ENCODE measurements at regions not wholly inside any gene's neighbourhood (a gene's known extent, or its start where the extent isn't known, plus 50 kb on each side); places are given as distances from the start of the nearest gene placed in this dataset.
"Not testable (repeated sequence)": the region's sequence is repeated elsewhere in the genome, so short reads cannot be mapped to it uniquely, and the experiment has no call there.

DNA sequence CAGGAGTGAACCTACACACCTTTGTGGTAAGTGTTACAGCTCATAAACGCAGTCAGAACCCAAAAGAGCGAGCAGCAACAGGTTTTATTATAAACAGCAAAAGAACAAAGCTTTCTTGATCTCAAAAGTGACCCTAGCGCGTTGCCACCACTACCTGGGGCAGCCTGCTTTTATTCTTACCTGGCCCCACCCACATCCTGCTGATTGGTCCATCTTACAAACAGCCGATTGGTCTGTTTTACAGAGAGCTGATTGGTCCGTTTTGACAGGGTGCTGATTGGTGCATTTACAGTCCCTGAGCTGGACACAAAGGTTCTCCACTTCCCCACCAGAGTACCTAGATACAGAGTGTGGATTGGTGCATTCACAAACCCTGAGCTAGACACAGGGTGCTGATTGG, 143.1 kb downstream of the ARRDC4 start:
- no peak overlapping the region for H3K4me3 ChIP-seq (ENCODE audit: low read length)

DNA sequence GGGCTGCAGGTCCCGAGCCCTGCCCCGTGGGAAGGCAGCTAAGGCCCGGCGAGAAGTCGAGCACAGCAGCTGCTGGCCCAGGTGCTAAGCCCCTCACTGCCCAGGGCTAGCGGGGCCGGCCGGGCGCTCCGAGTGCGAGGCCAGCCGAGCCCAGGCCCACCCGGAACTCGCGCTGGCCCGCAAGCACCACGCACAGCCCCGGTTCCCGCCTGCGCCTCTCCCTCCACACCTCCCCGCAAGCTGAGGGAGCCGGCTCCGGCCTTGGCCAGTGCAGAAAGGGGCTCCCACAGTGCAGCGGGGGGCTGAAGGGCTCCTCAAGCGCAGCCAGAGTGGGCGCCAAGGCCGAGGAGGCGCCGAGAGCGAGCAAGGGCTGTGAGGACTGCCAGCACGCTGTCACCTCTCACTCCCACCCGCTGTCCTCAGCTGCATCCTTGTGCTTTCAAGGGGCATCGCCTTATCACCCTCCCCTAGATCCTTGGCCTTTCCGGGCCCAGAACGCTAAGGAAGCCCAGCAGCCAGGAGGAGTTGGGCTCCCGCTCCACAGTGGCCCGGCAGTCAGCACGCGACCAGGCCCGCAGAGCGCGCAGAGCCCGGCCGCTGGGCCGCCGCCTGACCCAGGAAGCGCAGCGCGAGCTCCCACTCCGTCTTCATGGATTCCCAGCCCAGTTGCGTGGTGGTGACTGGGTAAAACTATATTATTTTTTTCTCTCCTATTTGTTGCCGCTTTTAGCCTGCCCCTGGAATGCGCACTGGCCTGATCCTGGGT, 144.1 kb downstream of the ARRDC4 start:
- not testable (repeated sequence) for H3K9me3 ChIP-seq (ENCODE audit: low read length); H3K4me3 ChIP-seq (ENCODE audit: low read length); H3K4me1 ChIP-seq (ENCODE audit: insufficient read depth, low read length); H3K27me3 ChIP-seq (ENCODE audit: insufficient read depth, low read length); H3K36me3 ChIP-seq (ENCODE audit: insufficient read depth, low read length); H2AFZ ChIP-seq (ENCODE audit: low read depth, low read length)

More for the DNA sequence above, 143.1 kb downstream of the ARRDC4 start:
- Histone ChIP-seq H3K36me3 (ENCODE audit: insufficient read depth, low read length) (no peaks in the 10 kb centered on the region), H3K9me3 (ENCODE audit: low read length) (no peaks in the 10 kb centered on the region), H2AFZ (ENCODE audit: low read depth, low read length) (no peak overlapping the region), H3K4me1 (ENCODE audit: insufficient read depth, low read length) (no peaks in the 10 kb centered on the region), H3K27me3 (ENCODE audit: insufficient read depth, low read length) (no peaks in the 10 kb centered on the region)

DNA sequence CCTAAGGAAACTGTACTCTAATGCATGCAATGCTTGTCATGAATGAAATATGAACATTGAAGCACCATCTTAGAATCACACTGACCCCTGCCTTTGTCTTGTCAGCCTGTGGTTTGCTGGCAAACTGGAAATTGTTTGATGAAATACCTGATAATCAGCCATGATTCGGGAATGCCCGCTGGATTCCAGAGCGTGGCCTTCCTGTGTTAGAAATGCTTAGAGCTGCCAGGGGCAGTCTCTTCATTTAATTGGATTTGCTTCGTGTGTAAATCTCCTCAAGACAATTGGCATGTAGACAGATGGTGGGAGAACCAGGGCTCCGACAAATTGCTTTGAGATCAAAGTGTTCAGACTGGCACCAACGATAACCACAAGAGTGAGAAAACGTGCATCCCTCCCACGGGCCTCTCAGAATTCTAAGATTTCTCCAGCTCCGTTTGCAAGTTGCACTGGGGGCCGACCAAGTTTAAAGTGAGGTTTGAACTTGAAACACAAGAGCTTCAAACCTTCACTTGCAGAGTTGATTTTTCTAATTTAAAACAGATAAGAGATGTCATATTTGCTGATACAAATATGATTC, 146.2 kb downstream of the ARRDC4 start:
- not testable (repeated sequence) for H3K36me3 ChIP-seq (ENCODE audit: insufficient read depth, low read length); H2AFZ ChIP-seq (ENCODE audit: low read depth, low read length); H3K9me3 ChIP-seq (ENCODE audit: low read length); H3K27me3 ChIP-seq (ENCODE audit: insufficient read depth, low read length); H3K4me3 ChIP-seq (ENCODE audit: low read length); H3K4me1 ChIP-seq (ENCODE audit: insufficient read depth, low read length)

DNA sequence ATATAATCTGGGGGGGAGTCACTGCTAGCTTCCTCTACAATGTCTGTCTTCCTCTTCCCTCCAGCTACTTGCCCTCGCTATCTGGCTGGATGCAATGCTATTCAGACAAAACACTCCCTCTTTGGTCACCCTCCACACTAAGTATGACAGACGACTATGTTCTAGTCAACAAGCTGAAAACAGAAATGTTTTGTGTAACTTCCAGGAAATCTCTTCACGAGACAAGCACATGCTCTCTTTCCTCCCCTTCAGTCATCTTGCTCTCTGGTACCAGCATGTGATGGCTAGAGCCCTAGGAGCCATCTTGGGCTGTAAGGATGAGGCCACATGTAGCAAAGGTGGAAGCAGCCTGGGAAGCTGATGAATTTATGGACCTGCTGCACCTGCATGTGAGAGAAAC, 151.3 kb downstream of the ARRDC4 start:
- Histone ChIP-seq H3K4me3 (ENCODE audit: low read length) (no peak overlapping the region), H3K36me3 (ENCODE audit: insufficient read depth, low read length) (no peaks in the 10 kb centered on the region), H2AFZ (ENCODE audit: low read depth, low read length) (no peak overlapping the region), H3K4me1 (ENCODE audit: insufficient read depth, low read length) (no peaks in the 10 kb centered on the region), H3K9me3 (ENCODE audit: low read length) (no peaks in the 10 kb centered on the region), H3K27me3 (ENCODE audit: insufficient read depth, low read length) (no peaks in the 10 kb centered on the region)

DNA sequence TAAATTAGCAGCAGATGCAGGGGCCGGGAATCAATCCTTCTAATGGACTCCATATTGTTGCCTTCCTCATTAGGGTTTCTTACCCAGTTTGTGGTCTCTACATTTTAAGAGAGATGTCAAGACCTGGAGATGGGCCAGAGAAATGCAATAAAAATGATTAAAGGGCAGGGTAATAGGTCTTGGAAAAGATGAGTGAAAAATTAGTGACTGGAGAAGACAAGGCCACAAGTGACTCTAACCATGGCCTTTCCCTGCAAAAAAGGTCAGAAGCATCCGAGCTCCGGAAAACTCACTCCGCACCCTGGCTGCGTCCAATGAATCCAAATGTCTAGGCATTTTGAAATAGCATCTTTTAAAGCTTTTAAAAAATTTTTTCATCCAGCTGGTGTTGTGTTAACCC, 152.8 kb downstream of the ARRDC4 start:
- no peak overlapping the region for H2AFZ ChIP-seq (ENCODE audit: low read depth, low read length)
- no peaks in the 10 kb centered on the region for H3K4me1 ChIP-seq (ENCODE audit: insufficient read depth, low read length)
- H3K27me3 ChIP-seq (ENCODE audit: insufficient read depth, low read length), result no peaks in the 10 kb centered on the region
- H3K4me3 ChIP-seq (ENCODE audit: low read length), result no peak overlapping the region
- H3K36me3 ChIP-seq (ENCODE audit: insufficient read depth, low read length), result no peaks in the 10 kb centered on the region
- H3K9me3 ChIP-seq (ENCODE audit: low read length), result no peaks in the 10 kb centered on the region

DNA sequence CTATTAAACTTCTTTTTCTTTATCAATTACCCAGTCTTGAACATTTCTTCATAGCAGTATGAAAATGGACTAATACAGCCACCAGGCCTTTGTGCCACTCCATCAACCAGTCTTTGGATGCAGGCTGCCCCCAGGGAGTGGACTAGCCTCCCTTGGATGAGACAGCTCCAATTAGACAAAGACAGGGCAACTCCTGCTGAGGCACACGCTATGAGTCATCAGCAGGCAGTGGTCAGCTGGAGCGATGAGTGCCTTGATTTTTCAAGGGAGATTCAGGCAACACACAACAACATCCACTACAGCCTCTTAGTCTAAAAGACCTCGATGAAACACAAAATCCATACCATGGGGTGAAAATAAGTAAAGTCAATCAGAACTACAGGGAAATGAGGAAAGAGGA, 160.1 kb downstream of the ARRDC4 start:
- Histone ChIP-seq H3K4me3 (ENCODE audit: low read length) (no peak overlapping the region), H3K4me1 (ENCODE audit: insufficient read depth, low read length) (no peaks in the 10 kb centered on the region), H3K36me3 (ENCODE audit: insufficient read depth, low read length) (no peaks in the 10 kb centered on the region), H3K9me3 (ENCODE audit: low read length) (no peaks in the 10 kb centered on the region), H3K27me3 (ENCODE audit: insufficient read depth, low read length) (no peaks in the 10 kb centered on the region), H2AFZ (ENCODE audit: low read depth, low read length) (no peak overlapping the region)

DNA sequence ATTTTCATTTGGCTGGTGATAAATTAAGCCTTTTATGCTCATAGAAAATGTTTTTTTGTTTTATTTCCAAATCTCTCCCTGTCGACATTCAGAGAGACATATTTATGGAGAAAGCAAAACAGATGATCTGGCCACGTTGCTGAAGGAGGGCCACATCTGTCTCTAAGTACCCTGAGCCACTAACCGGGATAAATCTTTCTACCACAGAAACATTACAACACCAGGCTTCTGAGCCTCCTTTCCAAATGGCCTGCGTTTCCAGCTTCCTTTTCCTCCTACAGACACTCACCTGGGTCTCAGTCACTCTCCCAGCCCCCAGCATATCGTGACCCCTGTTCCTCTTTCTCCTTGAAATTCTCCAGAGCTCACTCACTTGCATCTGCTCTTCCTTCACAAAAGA, 161.0 kb downstream of the ARRDC4 start:
- Histone ChIP-seq H2AFZ (ENCODE audit: low read depth, low read length) (no peak overlapping the region), H3K9me3 (ENCODE audit: low read length) (no peaks in the 10 kb centered on the region), H3K27me3 (ENCODE audit: insufficient read depth, low read length) (no peaks in the 10 kb centered on the region)

DNA sequence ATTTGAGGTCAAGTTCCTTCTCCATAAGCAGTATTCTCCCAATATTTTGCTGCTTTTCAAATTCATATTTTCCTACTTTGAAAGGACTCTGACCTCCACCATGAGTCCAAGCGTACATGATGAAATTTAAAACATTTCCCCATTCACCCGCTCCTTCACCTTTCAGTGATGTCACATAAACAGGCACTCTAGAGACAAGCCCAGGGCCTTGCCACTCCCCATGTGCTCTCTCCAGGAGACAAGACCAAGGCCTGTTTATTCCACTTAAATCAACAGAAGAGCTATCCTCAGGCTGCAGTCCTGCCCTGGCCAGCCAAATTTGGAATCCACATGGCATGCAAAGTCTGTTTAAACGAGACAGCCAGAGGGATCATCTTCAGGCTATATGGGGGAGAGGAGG, 161.5 kb downstream of the ARRDC4 start:
- Histone ChIP-seq H3K4me3 (ENCODE audit: low read length) (no peak overlapping the region), H3K9me3 (ENCODE audit: low read length) (no peaks in the 10 kb centered on the region)

More for the DNA sequence above, 161.0 kb downstream of the ARRDC4 start:
- no peak overlapping the region for H3K4me3 ChIP-seq (ENCODE audit: low read length)
- no peaks in the 10 kb centered on the region for H3K4me1 ChIP-seq (ENCODE audit: insufficient read depth, low read length)
- H3K36me3 ChIP-seq (ENCODE audit: insufficient read depth, low read length), result no peaks in the 10 kb centered on the region

DNA sequence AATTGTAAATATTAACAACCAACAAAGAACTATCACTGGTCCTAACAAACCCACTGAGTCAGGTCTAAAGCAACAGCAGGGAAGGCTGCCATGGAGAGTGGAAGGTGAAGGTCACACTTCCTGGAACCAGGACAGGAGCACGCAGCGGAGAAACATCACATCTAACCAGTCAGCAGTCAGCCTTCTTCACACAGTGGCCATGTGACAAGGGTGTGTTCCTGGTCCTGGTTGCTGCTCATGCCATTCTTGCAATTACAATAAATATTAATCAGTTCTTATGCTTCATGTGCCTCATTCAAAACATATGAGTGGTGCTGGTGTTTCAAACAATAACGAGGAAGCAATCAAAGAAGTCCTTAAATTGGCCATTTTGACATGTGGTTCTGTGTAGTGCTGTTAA, 162.8 kb downstream of the ARRDC4 start:
- Histone ChIP-seq H2AFZ (ENCODE audit: low read depth, low read length) (no peak overlapping the region), H3K36me3 (ENCODE audit: insufficient read depth, low read length) (no peaks in the 10 kb centered on the region), H3K27me3 (ENCODE audit: insufficient read depth, low read length) (no peaks in the 10 kb centered on the region), H3K4me3 (ENCODE audit: low read length) (no peak overlapping the region), H3K4me1 (ENCODE audit: insufficient read depth, low read length) (no peaks in the 10 kb centered on the region), H3K9me3 (ENCODE audit: low read length) (no peaks in the 10 kb centered on the region)

More for the DNA sequence above, 161.5 kb downstream of the ARRDC4 start:
- Histone ChIP-seq H3K4me1 (ENCODE audit: insufficient read depth, low read length) (no peaks in the 10 kb centered on the region), H3K36me3 (ENCODE audit: insufficient read depth, low read length) (no peaks in the 10 kb centered on the region), H2AFZ (ENCODE audit: low read depth, low read length) (no peak overlapping the region), H3K27me3 (ENCODE audit: insufficient read depth, low read length) (no peaks in the 10 kb centered on the region)

DNA sequence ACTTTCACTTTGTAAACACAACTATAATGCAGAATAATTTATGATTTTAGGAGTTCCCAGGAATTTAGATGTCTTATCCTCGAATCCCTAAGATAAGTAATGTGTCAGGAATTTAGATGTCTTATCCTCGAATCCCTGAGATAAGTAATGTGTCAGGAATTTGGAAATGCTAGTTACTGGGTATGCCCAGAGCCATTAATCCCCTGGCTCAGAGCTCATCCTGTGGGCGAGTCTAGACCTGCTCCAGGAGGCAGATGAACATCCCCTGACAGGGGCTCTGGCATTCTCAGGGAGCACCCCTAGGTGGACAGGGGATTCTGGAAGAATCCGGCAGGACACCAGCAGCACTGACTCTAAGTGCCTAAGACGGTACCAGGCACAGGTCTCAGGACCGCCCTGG, 163.3 kb downstream of the ARRDC4 start:
- H3K4me1 ChIP-seq (ENCODE audit: insufficient read depth, low read length), result no peaks in the 10 kb centered on the region
- no peaks in the 10 kb centered on the region for H3K27me3 ChIP-seq (ENCODE audit: insufficient read depth, low read length)
- H2AFZ ChIP-seq (ENCODE audit: low read depth, low read length), result no peak overlapping the region
- H3K36me3 ChIP-seq (ENCODE audit: insufficient read depth, low read length), result no peaks in the 10 kb centered on the region
- no peaks in the 10 kb centered on the region for H3K9me3 ChIP-seq (ENCODE audit: low read length)
- no peak overlapping the region for H3K4me3 ChIP-seq (ENCODE audit: low read length)

DNA sequence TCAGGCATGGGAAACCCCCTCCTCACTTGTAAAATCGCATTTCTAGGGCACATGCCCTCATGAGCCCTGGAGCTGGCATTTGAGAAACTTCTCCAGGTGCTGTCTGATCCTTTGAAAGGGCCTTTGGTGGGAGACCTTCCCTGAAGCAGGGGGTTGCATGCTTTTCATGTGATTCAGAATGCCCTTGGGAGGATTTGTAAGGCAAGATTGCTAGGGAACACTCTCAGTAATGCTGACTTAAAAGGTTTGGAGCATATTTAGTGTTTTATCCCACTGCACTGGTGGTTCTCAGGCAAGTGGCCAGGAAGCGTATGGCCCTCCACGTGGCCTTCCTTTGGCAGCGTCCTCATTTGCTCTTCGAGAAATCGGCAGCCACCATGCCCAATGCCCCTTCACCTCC, 164.1 kb downstream of the ARRDC4 start:
- Histone ChIP-seq H3K36me3 (ENCODE audit: insufficient read depth, low read length) (no peaks in the 10 kb centered on the region), H3K9me3 (ENCODE audit: low read length) (no peaks in the 10 kb centered on the region), H3K4me3 (ENCODE audit: low read length) (no peak overlapping the region), H3K4me1 (ENCODE audit: insufficient read depth, low read length) (no peaks in the 10 kb centered on the region), H2AFZ (ENCODE audit: low read depth, low read length) (no peak overlapping the region), H3K27me3 (ENCODE audit: insufficient read depth, low read length) (no peaks in the 10 kb centered on the region)

DNA sequence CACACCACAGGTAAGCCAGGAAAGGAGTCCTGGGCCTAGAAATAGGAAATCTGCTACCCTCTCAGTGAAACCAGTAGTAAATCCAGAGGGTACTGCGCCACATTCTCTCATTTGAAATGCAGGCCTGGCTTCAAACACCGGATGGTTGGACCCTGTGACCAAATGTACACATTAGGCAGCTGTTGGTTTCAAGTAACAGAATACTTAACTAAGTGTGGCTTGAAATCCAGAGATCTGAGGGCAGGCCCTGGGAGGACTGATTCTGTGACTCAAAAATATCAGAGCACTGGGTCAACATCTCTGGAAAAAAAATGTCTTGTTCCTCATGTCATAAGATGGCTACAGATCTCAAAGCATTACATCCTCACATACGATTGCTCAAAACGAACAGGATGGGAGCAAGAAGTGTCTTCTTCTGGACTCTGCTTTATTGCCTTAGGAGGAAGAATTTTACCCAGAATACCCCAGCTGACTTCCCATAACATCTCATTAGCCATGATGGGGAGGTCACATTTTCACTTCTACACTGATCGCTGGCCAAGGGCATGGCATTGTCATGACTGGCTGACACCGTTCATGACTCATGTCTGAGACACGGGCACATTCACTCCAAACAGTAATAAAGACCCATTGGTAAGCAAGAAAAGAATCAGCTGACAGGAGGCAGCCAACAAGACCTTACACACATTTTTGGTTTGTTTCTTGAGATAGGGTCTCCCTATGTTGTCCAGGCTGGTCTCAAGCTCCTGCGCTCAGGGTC, 166.0 kb downstream of the ARRDC4 start:
- H3K27me3 ChIP-seq (ENCODE audit: insufficient read depth, low read length), result no peaks in the 10 kb centered on the region
- H3K4me3 ChIP-seq (ENCODE audit: low read length), result no peak overlapping the region
- H3K36me3 ChIP-seq (ENCODE audit: insufficient read depth, low read length), result no peaks in the 10 kb centered on the region
- no peak overlapping the region for H2AFZ ChIP-seq (ENCODE audit: low read depth, low read length)
- H3K4me1 ChIP-seq (ENCODE audit: insufficient read depth, low read length), result no peaks in the 10 kb centered on the region
- H3K9me3 ChIP-seq (ENCODE audit: low read length), result no peaks in the 10 kb centered on the region

DNA sequence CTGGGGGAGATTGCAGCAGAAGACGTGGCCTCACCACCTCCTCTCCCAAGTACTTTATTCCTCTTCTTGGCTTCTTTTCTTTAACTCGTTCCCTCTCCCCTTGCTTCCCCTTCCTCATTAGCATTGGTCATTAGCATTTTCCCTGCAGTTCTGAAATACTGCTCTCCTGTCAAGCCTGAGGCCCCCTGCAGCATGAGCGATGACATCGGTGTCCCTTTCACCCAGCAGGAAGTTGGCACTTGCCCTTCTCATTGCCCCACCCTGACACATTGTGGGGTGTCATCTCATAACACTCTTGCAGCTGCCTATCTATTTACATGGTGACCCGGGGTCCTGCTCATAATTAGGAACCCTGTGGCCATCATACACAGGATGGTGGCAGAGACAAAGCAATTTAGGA, 167.1 kb downstream of the ARRDC4 start:
- H3K27me3 ChIP-seq (ENCODE audit: insufficient read depth, low read length), result no peaks in the 10 kb centered on the region
- no peaks in the 10 kb centered on the region for H3K36me3 ChIP-seq (ENCODE audit: insufficient read depth, low read length)
- H3K9me3 ChIP-seq (ENCODE audit: low read length), result no peaks in the 10 kb centered on the region
- H2AFZ ChIP-seq (ENCODE audit: low read depth, low read length), result no peak overlapping the region
- H3K4me3 ChIP-seq (ENCODE audit: low read length), result no peak overlapping the region
- H3K4me1 ChIP-seq (ENCODE audit: insufficient read depth, low read length), result no peaks in the 10 kb centered on the region
